Neural cell (in vitro differentiated cells): ENCODE measurements at regions not wholly inside any gene's neighbourhood (a gene's known extent, or its start where the extent isn't known, plus 50 kb on each side); places are given as distances from the start of the nearest gene placed in this dataset.

ENCODE experiments used
- H2AFZ ChIP-seq: fragments of 200-600, 300-800 bp; sonication (generic), shearing (Covaris generic); 2 replicates; pipeline ENCODE4 v1.6.0; 2014; ENCODE audit warnings: low read depth, mild to moderate bottlenecking, antibody characterized with exemption, low read length, moderate library complexity
- H3F3A ChIP-seq: fragments of 200-600 bp; shearing (Covaris generic); 2 replicates; pipeline ENCODE4 v1.6.1; 2016; ENCODE audit warnings: mild to moderate bottlenecking, moderate library complexity, mixed read lengths, antibody characterized with exemption, low read length; ENCODE audit not compliant: insufficient read depth, poor library complexity, severe bottlenecking
- H3K27ac ChIP-seq: fragments of 200-600, 300-800 bp; sonication (generic), shearing (Covaris generic); 2 replicates; pipeline ENCODE4 v1.5.1; 2014; ENCODE audit warnings: mild to moderate bottlenecking, low read length, moderate library complexity
- H3K27me3 ChIP-seq: fragments of 300-800, 200-600 bp; sonication (generic), shearing (Covaris generic); 2 replicates; pipeline ENCODE4 v1.6.0; 2014; ENCODE audit warnings: mild to moderate bottlenecking, low read depth, low read length, moderate library complexity; ENCODE audit not compliant: insufficient read depth
- H3K36me3 ChIP-seq: fragments of 300-800, 200-600 bp; sonication (generic), shearing (Covaris generic); 2 replicates; pipeline ENCODE4 v1.5.1; 2014; ENCODE audit warnings: mild to moderate bottlenecking, antibody characterized with exemption, low read length, moderate library complexity; ENCODE audit not compliant: insufficient read depth
- H3K4me2 ChIP-seq: fragments of 300-800, 200-600 bp; sonication (generic), shearing (Covaris generic); 2 replicates; pipeline ENCODE4 v1.6.0; 2014; ENCODE audit warnings: mild to moderate bottlenecking, low read length
- H3K4me3 ChIP-seq: fragments of 300-800, 200-600 bp; sonication (generic), shearing (Covaris generic); 2 replicates; pipeline ENCODE4 v1.5.1; 2014; ENCODE audit warnings: mild to moderate bottlenecking, low read length, moderate library complexity
- H3K79me2 ChIP-seq: fragments of 200-600 bp; shearing (Covaris generic); replicated peaks from 2 replicates; pipeline ENCODE4 v1.6.0; 2014; ENCODE audit warnings: mild to moderate bottlenecking, low read length, moderate library complexity; ENCODE audit not compliant: insufficient read depth
- H3K9ac ChIP-seq: fragments of 300-800, 200-600 bp; sonication (generic), shearing (Covaris generic); 2 replicates; pipeline ENCODE4 v1.6.1; 2016; ENCODE audit warnings: mild to moderate bottlenecking, low read length, mixed read lengths
- H3K9me2 ChIP-seq: fragments of 200-600 bp; shearing (Covaris generic); 2 replicates; pipeline ENCODE4 v1.6.1; 2016; ENCODE audit warnings: mild to moderate bottlenecking, low read length, mixed read lengths; ENCODE audit not compliant: insufficient read depth
- H3K9me3 ChIP-seq: fragments of 200-600, 300-800 bp; sonication (generic), shearing (Covaris generic); 2 replicates; pipeline ENCODE4 v1.6.1; 2016; ENCODE audit warnings: mild to moderate bottlenecking, mixed run types, low read length, moderate library complexity, mixed read lengths
- H4K20me1 ChIP-seq: fragments of 200-600 bp; shearing (Covaris generic); 2 replicates; pipeline ENCODE4 v1.6.1; 2016; ENCODE audit warnings: mild to moderate bottlenecking, mixed run types; ENCODE audit not compliant: insufficient read depth
- EP300 ChIP-seq: fragments of 450-650 bp; conservative IDR thresholded peaks from 2 replicates; pipeline ENCODE4 v1.6.1; 2014; ENCODE audit warnings: antibody characterized with exemption, mild to moderate bottlenecking, moderate library complexity; ENCODE audit not compliant: poor library complexity, severe bottlenecking
- EZH2 ChIP-seq: fragments of 200-600, 300-800 bp; shearing (Covaris generic), sonication (generic); IDR thresholded peaks from 2 replicates; pipeline ENCODE4 v1.6.1; 2014; ENCODE audit warnings: antibody characterized with exemption, low read length, borderline replicate concordance, mild to moderate bottlenecking; ENCODE audit not compliant: insufficient read depth, poor library complexity, severe bottlenecking
- MXI1 ChIP-seq: fragments of 450-650 bp; conservative IDR thresholded peaks from 2 replicates; pipeline ENCODE4 v1.6.1; 2014; ENCODE audit warnings: antibody characterized with exemption, mild to moderate bottlenecking; ENCODE audit not compliant: poor library complexity, severe bottlenecking
- POLR2AphosphoS5 ChIP-seq: IDR thresholded peaks from 2 replicates; pipeline ENCODE4 v1.6.1; 2012
- RAD21 ChIP-seq: fragments of 450-650 bp; conservative IDR thresholded peaks from 2 replicates; pipeline ENCODE4 v1.6.1; 2014; ENCODE audit warnings: antibody characterized with exemption, mild to moderate bottlenecking, moderate library complexity
- SMC3 ChIP-seq: fragments of 450-650 bp; conservative IDR thresholded peaks from 2 replicates; pipeline ENCODE4 v1.6.1; 2014; ENCODE audit warnings: antibody characterized with exemption, mild to moderate bottlenecking, moderate library complexity; ENCODE audit not compliant: poor library complexity
- TAF1 ChIP-seq: IDR thresholded peaks from 2 replicates; pipeline ENCODE4 v1.6.1; 2012; ENCODE audit warnings: low read depth
- TF ChIP-seq, protein P1 (sequence below): fragments of 450-650 bp; IDR thresholded peaks from 2 replicates; pipeline ENCODE4 v1.5.1; 2014; ENCODE audit warnings: antibody characterized with exemption, mild to moderate bottlenecking, moderate library complexity; ENCODE audit not compliant: poor library complexity, severe bottlenecking
- TF ChIP-seq, protein P2 (sequence below): IDR thresholded peaks from 2 replicates; pipeline ENCODE4 v1.6.1; 2012; ENCODE audit warnings: borderline replicate concordance

DNA sequence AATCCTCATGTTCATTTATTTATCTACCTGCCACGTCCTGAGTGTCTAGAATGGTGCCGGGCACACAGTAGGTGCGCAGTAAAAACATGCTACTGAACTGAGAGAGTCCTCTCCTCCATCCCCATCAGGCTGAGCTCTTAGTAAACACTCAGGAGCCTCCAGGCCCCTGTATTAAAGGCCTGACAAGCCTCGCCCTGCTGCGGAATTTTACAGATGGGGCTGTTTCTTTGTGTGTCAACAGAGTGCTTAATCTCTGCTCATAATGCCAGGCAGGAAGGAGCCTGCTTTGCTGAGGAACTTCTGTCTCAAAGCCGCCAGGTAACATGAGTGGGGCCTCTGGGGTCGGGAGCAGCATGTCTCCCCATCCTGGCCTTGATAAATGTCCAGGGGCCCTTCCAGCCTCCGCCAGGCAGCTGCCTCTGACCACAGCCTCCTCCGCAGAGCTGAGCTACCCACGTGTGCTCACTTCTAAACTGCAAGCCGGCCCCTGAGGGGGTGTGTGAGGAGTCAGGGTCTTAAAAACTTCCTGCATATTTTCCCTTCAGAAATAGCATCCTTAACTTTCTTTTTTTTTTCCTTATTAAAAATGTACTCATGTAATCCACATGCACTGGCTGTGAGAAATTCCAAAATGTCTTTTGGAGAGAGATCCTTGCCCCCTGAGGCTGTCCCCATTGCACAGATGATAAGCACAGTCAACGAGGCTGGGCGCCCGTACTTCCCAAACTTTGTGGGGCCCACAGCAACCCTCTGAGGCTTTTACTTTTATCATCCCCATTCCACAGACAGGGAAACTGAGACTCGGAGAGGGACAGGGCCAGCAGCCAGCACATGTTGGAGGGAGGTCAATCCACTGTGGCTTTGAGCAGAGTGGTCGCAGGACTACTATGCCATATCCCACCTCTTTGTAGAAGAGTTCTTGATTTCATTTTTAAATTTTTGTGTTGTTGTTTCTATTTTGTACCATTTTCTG, 116.0 kb upstream of the NCOR2 start:
- no peaks in the 10 kb centered on the region for H4K20me1 ChIP-seq
- TF ChIP-seq, protein P1, sequence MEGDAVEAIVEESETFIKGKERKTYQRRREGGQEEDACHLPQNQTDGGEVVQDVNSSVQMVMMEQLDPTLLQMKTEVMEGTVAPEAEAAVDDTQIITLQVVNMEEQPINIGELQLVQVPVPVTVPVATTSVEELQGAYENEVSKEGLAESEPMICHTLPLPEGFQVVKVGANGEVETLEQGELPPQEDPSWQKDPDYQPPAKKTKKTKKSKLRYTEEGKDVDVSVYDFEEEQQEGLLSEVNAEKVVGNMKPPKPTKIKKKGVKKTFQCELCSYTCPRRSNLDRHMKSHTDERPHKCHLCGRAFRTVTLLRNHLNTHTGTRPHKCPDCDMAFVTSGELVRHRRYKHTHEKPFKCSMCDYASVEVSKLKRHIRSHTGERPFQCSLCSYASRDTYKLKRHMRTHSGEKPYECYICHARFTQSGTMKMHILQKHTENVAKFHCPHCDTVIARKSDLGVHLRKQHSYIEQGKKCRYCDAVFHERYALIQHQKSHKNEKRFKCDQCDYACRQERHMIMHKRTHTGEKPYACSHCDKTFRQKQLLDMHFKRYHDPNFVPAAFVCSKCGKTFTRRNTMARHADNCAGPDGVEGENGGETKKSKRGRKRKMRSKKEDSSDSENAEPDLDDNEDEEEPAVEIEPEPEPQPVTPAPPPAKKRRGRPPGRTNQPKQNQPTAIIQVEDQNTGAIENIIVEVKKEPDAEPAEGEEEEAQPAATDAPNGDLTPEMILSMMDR: no peak
- TF ChIP-seq EZH2 (no peak), EP300 (no peak), SMC3 (no peak), TAF1 (no peak), MXI1 (no peak), RAD21 (no peak), POLR2AphosphoS5 (no peak)
- TF ChIP-seq, protein P2, sequence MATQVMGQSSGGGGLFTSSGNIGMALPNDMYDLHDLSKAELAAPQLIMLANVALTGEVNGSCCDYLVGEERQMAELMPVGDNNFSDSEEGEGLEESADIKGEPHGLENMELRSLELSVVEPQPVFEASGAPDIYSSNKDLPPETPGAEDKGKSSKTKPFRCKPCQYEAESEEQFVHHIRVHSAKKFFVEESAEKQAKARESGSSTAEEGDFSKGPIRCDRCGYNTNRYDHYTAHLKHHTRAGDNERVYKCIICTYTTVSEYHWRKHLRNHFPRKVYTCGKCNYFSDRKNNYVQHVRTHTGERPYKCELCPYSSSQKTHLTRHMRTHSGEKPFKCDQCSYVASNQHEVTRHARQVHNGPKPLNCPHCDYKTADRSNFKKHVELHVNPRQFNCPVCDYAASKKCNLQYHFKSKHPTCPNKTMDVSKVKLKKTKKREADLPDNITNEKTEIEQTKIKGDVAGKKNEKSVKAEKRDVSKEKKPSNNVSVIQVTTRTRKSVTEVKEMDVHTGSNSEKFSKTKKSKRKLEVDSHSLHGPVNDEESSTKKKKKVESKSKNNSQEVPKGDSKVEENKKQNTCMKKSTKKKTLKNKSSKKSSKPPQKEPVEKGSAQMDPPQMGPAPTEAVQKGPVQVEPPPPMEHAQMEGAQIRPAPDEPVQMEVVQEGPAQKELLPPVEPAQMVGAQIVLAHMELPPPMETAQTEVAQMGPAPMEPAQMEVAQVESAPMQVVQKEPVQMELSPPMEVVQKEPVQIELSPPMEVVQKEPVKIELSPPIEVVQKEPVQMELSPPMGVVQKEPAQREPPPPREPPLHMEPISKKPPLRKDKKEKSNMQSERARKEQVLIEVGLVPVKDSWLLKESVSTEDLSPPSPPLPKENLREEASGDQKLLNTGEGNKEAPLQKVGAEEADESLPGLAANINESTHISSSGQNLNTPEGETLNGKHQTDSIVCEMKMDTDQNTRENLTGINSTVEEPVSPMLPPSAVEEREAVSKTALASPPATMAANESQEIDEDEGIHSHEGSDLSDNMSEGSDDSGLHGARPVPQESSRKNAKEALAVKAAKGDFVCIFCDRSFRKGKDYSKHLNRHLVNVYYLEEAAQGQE: no peak
- no peaks in the 10 kb centered on the region for H3K9me2 ChIP-seq
- no peak overlapping the region for H3K4me3 ChIP-seq
- no peak overlapping the region for H3K4me2 ChIP-seq
- no peaks in the 10 kb centered on the region for H3F3A ChIP-seq
- no peak overlapping the region for H3K9ac ChIP-seq
- no peaks in the 10 kb centered on the region for H3K79me2 ChIP-seq
- no peak overlapping the region for H3K27ac ChIP-seq
- no peaks in the 10 kb centered on the region for H3K36me3 ChIP-seq
- no peaks in the 10 kb centered on the region for H3K27me3 ChIP-seq
- no peaks in the 10 kb centered on the region for H3K9me3 ChIP-seq
- H2AFZ ChIP-seq: no peak overlapping the region

DNA sequence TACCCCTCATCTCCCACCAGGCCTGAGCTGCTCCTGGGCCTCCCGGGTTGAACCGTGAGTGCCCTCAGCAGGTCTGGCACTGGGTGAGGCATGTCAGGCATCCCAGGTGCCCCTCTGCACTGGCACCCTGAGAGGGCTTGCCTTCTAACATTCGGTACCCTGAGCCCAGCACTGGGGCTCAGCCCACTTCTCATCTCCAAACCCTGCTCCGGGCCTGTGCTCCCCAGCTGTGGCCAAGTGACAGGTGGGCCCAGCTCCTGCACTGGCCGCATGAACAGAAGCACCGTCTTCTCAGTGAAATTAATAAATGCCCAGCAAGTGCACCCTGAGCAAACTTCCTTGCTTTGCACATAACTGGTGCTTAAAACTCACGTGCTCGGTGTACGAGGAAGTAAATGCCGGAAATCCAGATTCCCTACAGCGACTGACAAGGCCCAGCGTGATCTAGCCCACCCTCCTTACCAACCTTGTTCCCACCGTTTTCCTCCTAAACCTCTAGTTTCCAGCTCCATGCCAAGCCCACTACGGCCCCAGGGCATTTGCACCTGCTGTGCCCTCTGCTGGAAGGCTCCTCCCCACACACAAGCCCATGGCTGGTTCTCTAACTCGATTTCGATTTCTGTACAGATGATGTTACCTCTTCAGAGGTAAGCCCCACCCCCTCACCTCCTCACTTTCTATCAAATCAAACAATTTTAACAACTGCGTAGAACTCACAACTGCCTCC, 115.2 kb upstream of the NCOR2 start:
- Histone ChIP-seq H3K9ac (no peak overlapping the region), H3K79me2 (no peaks in the 10 kb centered on the region), H3K27me3 (no peaks in the 10 kb centered on the region), H3K4me2 (no peak overlapping the region), H3K9me2 (no peaks in the 10 kb centered on the region), H3K4me3 (no peak overlapping the region), H2AFZ (no peak overlapping the region), H3K36me3 (no peaks in the 10 kb centered on the region), H4K20me1 (no peaks in the 10 kb centered on the region), H3K9me3 (no peaks in the 10 kb centered on the region), H3F3A (no peaks in the 10 kb centered on the region), H3K27ac (no peak overlapping the region)
- TF ChIP-seq MXI1 (no peak), EZH2 (no peak), RAD21 (no peak), SMC3 (no peak)
- TF ChIP-seq, protein P2: no peak
